ENCODE measurements at regions not wholly inside any gene's neighbourhood (a gene's known extent, or its start where the extent isn't known, plus 50 kb on each side); places are given as distances from the start of the nearest gene placed in this dataset.

DNA sequence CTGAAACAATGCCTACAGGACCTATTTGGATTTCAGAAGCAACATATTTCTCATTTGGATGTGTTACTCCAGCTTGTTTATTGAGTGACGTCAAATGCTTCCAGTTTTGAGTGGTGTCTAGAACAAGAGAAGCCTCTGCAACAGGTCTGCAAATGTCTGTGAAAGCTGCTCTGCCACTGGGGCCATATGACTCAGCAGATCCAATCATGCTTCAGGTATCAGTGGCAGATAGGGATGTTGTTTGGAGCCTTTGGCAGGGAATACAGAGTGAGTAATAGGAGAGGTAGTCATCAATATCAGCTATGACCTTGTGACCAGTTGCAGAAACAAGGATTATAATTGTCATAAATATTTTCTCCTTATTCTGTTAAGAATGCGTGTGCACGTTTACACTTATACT lies 141.1 kb upstream of the ZXDA start:
- Histone ChIP-seq H3K27ac (no peak overlapping the region), H3K27me3 (peaks cover 0 to 6% (median 0%) of the 10 kb centered on the region in 7 donors), H3K36me3 (no peaks in the 10 kb centered on the region), H3K9me3 (peaks cover 0 to 21% (median 7%) of the 10 kb centered on the region in 11 donors), H3K4me1 (no peaks in the 10 kb centered on the region), H3K4me3 (no peak overlapping the region)
- WGBS, 2 donors, result 63 to 75% methylated on average over 3 of the region's 3 CpGs
- no peak for ATAC-seq
- intact Hi-C loops (cut with DNase I), result no loop called here
- no peak for DNase-seq
- TF ChIP-seq, protein P1, sequence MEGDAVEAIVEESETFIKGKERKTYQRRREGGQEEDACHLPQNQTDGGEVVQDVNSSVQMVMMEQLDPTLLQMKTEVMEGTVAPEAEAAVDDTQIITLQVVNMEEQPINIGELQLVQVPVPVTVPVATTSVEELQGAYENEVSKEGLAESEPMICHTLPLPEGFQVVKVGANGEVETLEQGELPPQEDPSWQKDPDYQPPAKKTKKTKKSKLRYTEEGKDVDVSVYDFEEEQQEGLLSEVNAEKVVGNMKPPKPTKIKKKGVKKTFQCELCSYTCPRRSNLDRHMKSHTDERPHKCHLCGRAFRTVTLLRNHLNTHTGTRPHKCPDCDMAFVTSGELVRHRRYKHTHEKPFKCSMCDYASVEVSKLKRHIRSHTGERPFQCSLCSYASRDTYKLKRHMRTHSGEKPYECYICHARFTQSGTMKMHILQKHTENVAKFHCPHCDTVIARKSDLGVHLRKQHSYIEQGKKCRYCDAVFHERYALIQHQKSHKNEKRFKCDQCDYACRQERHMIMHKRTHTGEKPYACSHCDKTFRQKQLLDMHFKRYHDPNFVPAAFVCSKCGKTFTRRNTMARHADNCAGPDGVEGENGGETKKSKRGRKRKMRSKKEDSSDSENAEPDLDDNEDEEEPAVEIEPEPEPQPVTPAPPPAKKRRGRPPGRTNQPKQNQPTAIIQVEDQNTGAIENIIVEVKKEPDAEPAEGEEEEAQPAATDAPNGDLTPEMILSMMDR (IDR thresholded peaks at IDR 0.05), result no peak

DNA sequence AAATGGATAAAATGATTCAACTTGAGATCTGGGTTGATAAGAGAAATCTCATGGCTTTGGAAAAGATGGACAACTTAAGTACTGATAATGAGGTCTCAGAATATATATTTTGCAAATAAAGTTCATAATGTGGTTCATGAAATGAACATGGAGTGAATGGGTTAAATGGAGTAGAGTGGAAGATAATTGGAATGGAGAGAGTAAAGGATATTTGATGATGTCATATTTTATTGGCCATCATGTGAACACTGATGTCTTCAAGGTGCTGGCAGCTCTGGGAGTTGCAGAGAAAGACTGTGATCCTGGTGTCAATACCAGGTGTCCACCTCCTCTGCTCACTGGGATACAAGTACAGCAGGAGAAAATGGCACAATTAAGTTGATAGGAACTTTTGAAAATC lies 133.9 kb upstream of the ZXDA start:
- Histone ChIP-seq H3K27ac (no peak overlapping the region), H3K27me3 (peaks cover 0 to 14% (median 0%) of the 10 kb centered on the region in 7 donors), H3K9me3 (peaks cover 0 to 46% (median 7%) of the 10 kb centered on the region in 11 donors), H3K4me1 (no peaks in the 10 kb centered on the region), H3K36me3 (no peaks in the 10 kb centered on the region), H3K4me3 (no peak overlapping the region)
- TF ChIP-seq, protein P1 (IDR thresholded peaks at IDR 0.05), result no peak
- no peak for ATAC-seq
- intact Hi-C loops (cut with DNase I), result no loop called here
- DNase-seq, result no peak

DNA sequence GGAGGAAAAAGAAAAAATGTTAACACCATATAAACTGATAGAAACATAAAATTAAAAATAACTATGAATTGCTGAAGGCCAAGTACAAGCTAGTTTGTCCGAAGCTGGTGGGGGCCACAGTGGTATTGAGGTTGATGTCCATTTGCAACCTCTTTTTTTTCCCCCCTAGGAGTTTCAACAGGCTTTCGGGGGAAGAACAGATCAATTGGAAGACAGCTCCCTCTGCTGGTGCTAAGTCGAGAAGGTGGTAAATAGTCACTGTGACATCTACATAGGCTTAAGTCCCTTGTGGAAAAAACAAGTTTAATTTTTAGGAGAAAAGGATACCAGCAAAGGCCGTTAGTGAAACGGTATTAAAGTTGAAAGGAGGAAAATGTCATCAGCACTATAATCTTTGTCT lies 115.7 kb upstream of the ZXDA start:
- Histone ChIP-seq H3K9me3 (no peaks in the 10 kb centered on the region), H3K4me3 (no peak overlapping the region), H3K4me1 (no peaks in the 10 kb centered on the region), H3K36me3 (no peaks in the 10 kb centered on the region), H3K27me3 (peaks cover 0 to 24% (median 0%) of the 10 kb centered on the region in 7 donors), H3K27ac (no peak overlapping the region)
- ATAC-seq (no peak), DNase-seq (peak in 1 of 2 donors; percentile 8)
- intact Hi-C loops (cut with DNase I), result loop anchor here in 7 of 10 donors (5.0 to 10.0 kb wide), 4 partner anchors 91 to 211 kb away; no protein-coding TSS in a partner anchor
- WGBS, 2 donors, result 9 to 14% methylated on average over 5 of the region's 5 CpGs
- TF ChIP-seq, protein P1 (IDR thresholded peaks at IDR 0.05), result peak in 8 of 9 donors; percentile 21 to 66 (median 58)

DNA sequence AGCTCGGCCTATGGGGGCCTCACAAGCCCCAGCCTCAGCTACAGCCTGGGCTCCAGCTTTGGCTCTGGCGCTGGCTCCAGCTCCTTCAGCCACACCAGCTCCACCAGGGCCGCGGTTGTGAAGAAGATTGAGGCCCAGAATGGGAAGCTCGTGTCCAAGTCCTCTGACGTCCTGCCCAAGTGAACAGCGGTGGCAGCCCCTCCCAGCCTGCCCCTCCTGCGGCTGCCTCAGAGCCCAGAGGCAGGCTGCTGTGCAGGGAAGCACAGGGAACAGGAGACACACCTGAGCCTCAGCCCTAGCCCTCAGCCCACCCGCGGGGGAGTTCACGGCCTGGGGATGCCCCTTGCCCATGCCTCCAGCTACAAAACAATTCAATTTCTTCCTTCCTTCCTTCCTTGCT lies 75.7 kb upstream of the ZXDA start:
- intact Hi-C loops (cut with DNase I), result no loop called here
- TF ChIP-seq, protein P1 (IDR thresholded peaks at IDR 0.05), result no peak
- H3K4me3 ChIP-seq, result no peak overlapping the region
- 80 to 81% methylated on average over 11 of the region's 11 CpGs for WGBS, 2 donors
- ATAC-seq, result no peak
- H3K9me3 ChIP-seq, result peaks cover 0 to 41% (median 0%) of the 10 kb centered on the region in 11 donors
- no peaks in the 10 kb centered on the region for H3K4me1 ChIP-seq
- H3K27me3 ChIP-seq, result no peaks in the 10 kb centered on the region
- H3K27ac ChIP-seq, result no peak overlapping the region
- DNase-seq, result no peak
- no peaks in the 10 kb centered on the region for H3K36me3 ChIP-seq

All from heart right ventricle (tissue), 16 donors.